CD4-positive, CD25-positive, alpha-beta regulatory T cell (primary cell): ENCODE measurements at regions not wholly inside any gene's neighbourhood (a gene's known extent, or its start where the extent isn't known, plus 50 kb on each side); places are given as distances from the start of the nearest gene placed in this dataset.
A peak's percentile ranks its signal among the peaks of the same experiment; 100 is the strongest.

ENCODE experiments used
- ATAC-seq, 2 donors: fragments of 150-1000 bp; cut with Tn5 transposase; one replicate each; pipeline ENCODE4 v1.10.0; 2021; ENCODE audit warnings: low read depth in 2 of 2, moderate number of reproducible peaks in 2 of 2, moderate library complexity in 1 of 2
- DNase-seq, 3 donors: peaks; one replicate each; pipeline versions ENCODE4 v3.0.0 to v3.0.0-alpha.2; 2012 to 2022; ENCODE audit warnings: mixed read lengths in 1 of 3
- H3K27ac ChIP-seq: one replicate; pipeline ENCODE4 v1.7.0; 2013; ENCODE audit warnings: mild to moderate bottlenecking, low read length; ENCODE audit not compliant: insufficient read depth, poor library complexity, severe bottlenecking
- H3K27me3 ChIP-seq: one replicate; pipeline ENCODE4 v1.7.0; 2013; ENCODE audit warnings: low read length; ENCODE audit not compliant: control insufficient read depth, insufficient read depth
- H3K36me3 ChIP-seq: one replicate; pipeline ENCODE4 v1.7.0; 2013; ENCODE audit warnings: mild to moderate bottlenecking, low read length, moderate library complexity; ENCODE audit not compliant: control insufficient read depth, insufficient read depth
- H3K4me1 ChIP-seq: 2 replicates; pipeline ENCODE4 v1.7.0; 2013; ENCODE audit warnings: mild to moderate bottlenecking, low read length; ENCODE audit not compliant: insufficient read depth, control insufficient read depth, poor library complexity, severe bottlenecking
- H3K4me3 ChIP-seq: one replicate; pipeline ENCODE4 v1.7.0; 2013; ENCODE audit warnings: low read depth, mild to moderate bottlenecking, low read length, moderate library complexity
- H3K9me3 ChIP-seq, 2 experiments: 1 replicate in 1 of 2; 2 replicates in 1 of 2; pipeline ENCODE4 v1.7.0; 2013; ENCODE audit warnings: low read length in 2 of 2, mild to moderate bottlenecking in 1 of 2, moderate library complexity in 1 of 2; ENCODE audit not compliant: control insufficient read depth in 2 of 2
- H3K27ac Mint-ChIP-seq, 3 donors: one replicate each; pipeline ENCODE4 v1.8.0; 2020 to 2022; ENCODE audit warnings: mild to moderate bottlenecking in 3 of 3, mixed read lengths in 3 of 3, moderate library complexity in 2 of 3
- H3K27me3 Mint-ChIP-seq: one replicate; pipeline ENCODE4 v1.8.0; 2022; ENCODE audit warnings: mild to moderate bottlenecking, mixed read lengths
- H3K36me3 Mint-ChIP-seq: one replicate; pipeline ENCODE4 v1.8.0; 2020; ENCODE audit warnings: mixed read lengths
- H3K4me1 Mint-ChIP-seq, 4 donors: one replicate each; pipeline ENCODE4 v1.8.0; 2020 to 2022; ENCODE audit warnings: mixed read lengths in 4 of 4, mild to moderate bottlenecking in 1 of 4
- H3K4me3 Mint-ChIP-seq, 4 donors: one replicate each; pipeline ENCODE4 v1.8.0; 2020 to 2022; ENCODE audit warnings: mild to moderate bottlenecking in 4 of 4, mixed read lengths in 4 of 4, moderate library complexity in 3 of 4
- H3K9me3 Mint-ChIP-seq, 7 donors: one replicate each; pipeline ENCODE4 v1.8.0; 2020 to 2022; ENCODE audit warnings: mixed read lengths in 7 of 7, mild to moderate bottlenecking in 3 of 7, moderate library complexity in 2 of 7

- DNase-seq (no peak), ATAC-seq (no peak)
- H3K27me3 ChIP-seq: no peaks in the 10 kb centered on the region
- peaks cover 7% of the 10 kb centered on the region for H3K27me3 Mint-ChIP-seq
- no peak overlapping the region for H3K4me3 Mint-ChIP-seq
- H3K4me1 ChIP-seq: no peaks in the 10 kb centered on the region
- no peak overlapping the region for H3K4me3 ChIP-seq
- no peak overlapping the region for H3K27ac ChIP-seq
- H3K4me1 Mint-ChIP-seq: no peaks in the 10 kb centered on the region
- H3K36me3 ChIP-seq: no peaks in the 10 kb centered on the region
- no peak overlapping the region for H3K27ac Mint-ChIP-seq
- no peaks in the 10 kb centered on the region for H3K36me3 Mint-ChIP-seq
- H3K9me3 ChIP-seq: no peaks in the 10 kb centered on the region
- no peaks in the 10 kb centered on the region for H3K9me3 Mint-ChIP-seq
Measured at GRCh38 chr5:74059706-74060105, 433.7 kb downstream of the ARHGEF28 start.

GRCh38 chr5:74056789-74057164 is 430.8 kb downstream of the ARHGEF28 start:
- Mint-ChIP-seq H3K36me3 (no peaks in the 10 kb centered on the region), H3K27ac (no peak overlapping the region), H3K27me3 (peaks cover 7% of the 10 kb centered on the region), H3K9me3 (no peaks in the 10 kb centered on the region), H3K4me3 (no peak overlapping the region), H3K4me1 (no peaks in the 10 kb centered on the region)
- no peaks in the 10 kb centered on the region for H3K4me1 ChIP-seq
- no peak overlapping the region for H3K27ac ChIP-seq
- H3K36me3 ChIP-seq: no peaks in the 10 kb centered on the region
- ATAC-seq: no peak
- DNase-seq: peak in 1 of 3 donors; percentile 2
- no peaks in the 10 kb centered on the region for H3K27me3 ChIP-seq
- H3K9me3 ChIP-seq: no peaks in the 10 kb centered on the region
- H3K4me3 ChIP-seq: no peak overlapping the region

- H3K27ac ChIP-seq: no peak overlapping the region
- DNase-seq (no peak), ATAC-seq (no peak)
- no peaks in the 10 kb centered on the region for H3K4me1 ChIP-seq
- peaks cover 2% of the 10 kb centered on the region for H3K27me3 ChIP-seq
- H3K4me3 ChIP-seq: no peak overlapping the region
- Mint-ChIP-seq H3K27me3 (peaks cover 7% of the 10 kb centered on the region), H3K36me3 (no peaks in the 10 kb centered on the region), H3K27ac (no peak overlapping the region), H3K9me3 (no peaks in the 10 kb centered on the region), H3K4me1 (no peaks in the 10 kb centered on the region), H3K4me3 (no peak overlapping the region)
- H3K9me3 ChIP-seq: no peaks in the 10 kb centered on the region
- no peaks in the 10 kb centered on the region for H3K36me3 ChIP-seq
Measured at GRCh38 chr5:74056107-74056788, 430.3 kb downstream of the ARHGEF28 start.

GRCh38 chr5:74055486-74056106 is 429.6 kb downstream of the ARHGEF28 start:
- DNase-seq: no peak
- no peaks in the 10 kb centered on the region for H3K9me3 ChIP-seq
- Mint-ChIP-seq H3K36me3 (no peaks in the 10 kb centered on the region), H3K9me3 (no peaks in the 10 kb centered on the region), H3K27me3 (peaks cover 7% of the 10 kb centered on the region), H3K4me3 (no peak overlapping the region), H3K27ac (no peak overlapping the region), H3K4me1 (no peaks in the 10 kb centered on the region)
- no peaks in the 10 kb centered on the region for H3K36me3 ChIP-seq
- H3K27me3 ChIP-seq: peaks cover 2% of the 10 kb centered on the region
- ATAC-seq: no peak
- no peak overlapping the region for H3K27ac ChIP-seq
- H3K4me1 ChIP-seq: no peaks in the 10 kb centered on the region
- H3K4me3 ChIP-seq: no peak overlapping the region

- Histone ChIP-seq H3K27ac (no peak overlapping the region), H3K4me1 (no peaks in the 10 kb centered on the region), H3K27me3 (peaks cover 2% of the 10 kb centered on the region), H3K9me3 (no peaks in the 10 kb centered on the region), H3K36me3 (no peaks in the 10 kb centered on the region), H3K4me3 (no peak overlapping the region)
- H3K36me3 Mint-ChIP-seq: no peaks in the 10 kb centered on the region
- H3K27me3 Mint-ChIP-seq: peaks cover 7% of the 10 kb centered on the region
- no peak for ATAC-seq
- H3K4me1 Mint-ChIP-seq: no peaks in the 10 kb centered on the region
- H3K9me3 Mint-ChIP-seq: no peaks in the 10 kb centered on the region
- DNase-seq: no peak
- no peak overlapping the region for H3K4me3 Mint-ChIP-seq
- no peak overlapping the region for H3K27ac Mint-ChIP-seq
Measured at GRCh38 chr5:74054641-74055421, 428.8 kb downstream of the ARHGEF28 start.

- Mint-ChIP-seq H3K4me1 (no peaks in the 10 kb centered on the region), H3K4me3 (no peak overlapping the region), H3K27me3 (peaks cover 9% of the 10 kb centered on the region), H3K27ac (no peak overlapping the region), H3K9me3 (no peaks in the 10 kb centered on the region), H3K36me3 (no peaks in the 10 kb centered on the region)
- DNase-seq: no peak
- no peak for ATAC-seq
- Histone ChIP-seq H3K27me3 (peaks cover 2% of the 10 kb centered on the region), H3K27ac (no peak overlapping the region), H3K36me3 (no peaks in the 10 kb centered on the region), H3K9me3 (no peaks in the 10 kb centered on the region), H3K4me1 (no peaks in the 10 kb centered on the region), H3K4me3 (no peak overlapping the region)
Measured at GRCh38 chr5:74054139-74054538, 428.1 kb downstream of the ARHGEF28 start.

- Histone ChIP-seq H3K9me3 (no peaks in the 10 kb centered on the region), H3K27ac (no peak overlapping the region), H3K4me1 (no peaks in the 10 kb centered on the region), H3K36me3 (no peaks in the 10 kb centered on the region), H3K4me3 (no peak overlapping the region), H3K27me3 (peaks cover 4% of the 10 kb centered on the region)
- Mint-ChIP-seq H3K27me3 (peaks cover 20% of the 10 kb centered on the region), H3K4me3 (no peak overlapping the region), H3K27ac (peak overlapping the region in 1 of 3 donors; percentile 10), H3K36me3 (no peaks in the 10 kb centered on the region), H3K4me1 (no peaks in the 10 kb centered on the region), H3K9me3 (no peaks in the 10 kb centered on the region)
- DNase-seq (no peak), ATAC-seq (no peak)
Measured at GRCh38 chr5:74052441-74053221, 426.6 kb downstream of the ARHGEF28 start.
